Glutamatergic neuron (in vitro differentiated cells): ENCODE measurements at regions not wholly inside any gene's neighbourhood (a gene's known extent, or its start where the extent isn't known, plus 50 kb on each side); places are given as distances from the start of the nearest gene placed in this dataset.

Experiments
- DNase-seq: peaks from one replicate; pipeline ENCODE4 v3.0.0; 2022
- H3K27ac Mint-ChIP-seq: one replicate; pipeline ENCODE4 v1.8.0; 2020; ENCODE audit warnings: mild to moderate bottlenecking, mixed read lengths, inconsistent platforms; ENCODE audit not compliant: unreplicated experiment
- H3K27me3 Mint-ChIP-seq: one replicate; pipeline ENCODE4 v1.8.0; 2020; ENCODE audit warnings: mild to moderate bottlenecking, moderate library complexity, mixed read lengths, inconsistent platforms; ENCODE audit not compliant: unreplicated experiment
- H3K36me3 Mint-ChIP-seq: one replicate; pipeline ENCODE4 v1.8.0; 2020; ENCODE audit warnings: mild to moderate bottlenecking, mixed read lengths, inconsistent platforms; ENCODE audit not compliant: unreplicated experiment
- H3K4me1 Mint-ChIP-seq: one replicate; pipeline ENCODE4 v1.8.0; 2020; ENCODE audit warnings: mild to moderate bottlenecking, low read depth, mixed read lengths, inconsistent platforms; ENCODE audit not compliant: unreplicated experiment
- H3K4me3 Mint-ChIP-seq: one replicate; pipeline ENCODE4 v1.8.0; 2020; ENCODE audit warnings: mild to moderate bottlenecking, mixed read lengths, inconsistent platforms; ENCODE audit not compliant: unreplicated experiment
- H3K9me3 Mint-ChIP-seq: one replicate; pipeline ENCODE4 v1.8.0; 2020; ENCODE audit warnings: mild to moderate bottlenecking, moderate library complexity, mixed read lengths, inconsistent platforms; ENCODE audit not compliant: unreplicated experiment
- CTCF ChIP-seq: fragments of 200-600 bp; sonication (generic); IDR thresholded peaks from one replicate; pipeline ENCODE4 v1.5.0; 2021; ENCODE audit not compliant: partially characterized antibody, unreplicated experiment

GRCh38 chr13:76703621-76704288, 182.4 kb downstream of the KCTD12 start:
- no peak for DNase-seq
- H3K36me3 Mint-ChIP-seq, result no peaks in the 10 kb centered on the region
- H3K27ac Mint-ChIP-seq, result no peak overlapping the region
- H3K9me3 Mint-ChIP-seq, result no peaks in the 10 kb centered on the region
- TF ChIP-seq CTCF, result no peak
- H3K27me3 Mint-ChIP-seq, result no peaks in the 10 kb centered on the region
- H3K4me1 Mint-ChIP-seq, result no peaks in the 10 kb centered on the region
- no peak overlapping the region for H3K4me3 Mint-ChIP-seq

- no peaks in the 10 kb centered on the region for H3K9me3 Mint-ChIP-seq
- H3K36me3 Mint-ChIP-seq, result no peaks in the 10 kb centered on the region
- H3K4me1 Mint-ChIP-seq, result no peaks in the 10 kb centered on the region
- no peak for DNase-seq
- H3K27ac Mint-ChIP-seq, result no peak overlapping the region
- TF ChIP-seq CTCF, result no peak
- H3K4me3 Mint-ChIP-seq, result no peak overlapping the region
- H3K27me3 Mint-ChIP-seq, result no peaks in the 10 kb centered on the region
Measured at GRCh38 chr13:76703216-76703615, 183.0 kb downstream of the KCTD12 start.

- no peak overlapping the region for H3K4me3 Mint-ChIP-seq
- DNase-seq, result no peak
- H3K27ac Mint-ChIP-seq, result no peak overlapping the region
- no peaks in the 10 kb centered on the region for H3K27me3 Mint-ChIP-seq
- H3K9me3 Mint-ChIP-seq, result peaks cover 3% of the 10 kb centered on the region
- TF ChIP-seq CTCF, result no peak
- H3K4me1 Mint-ChIP-seq, result peaks cover 11% of the 10 kb centered on the region
- H3K36me3 Mint-ChIP-seq, result no peaks in the 10 kb centered on the region
Measured at GRCh38 chr13:76697288-76697687, 188.9 kb downstream of the KCTD12 start.

GRCh38 chr13:76696370-76696769, 189.8 kb downstream of the KCTD12 start:
- peak; percentile 27 for DNase-seq
- Mint-ChIP-seq H3K4me1 (peaks cover 14% of the 10 kb centered on the region), H3K9me3 (peaks cover 3% of the 10 kb centered on the region), H3K4me3 (peak overlapping the region; percentile 30), H3K27me3 (no peaks in the 10 kb centered on the region), H3K27ac (no peak overlapping the region), H3K36me3 (no peaks in the 10 kb centered on the region)
- TF ChIP-seq CTCF, result no peak

- no peak overlapping the region for H3K27ac Mint-ChIP-seq
- no peaks in the 10 kb centered on the region for H3K36me3 Mint-ChIP-seq
- no peak overlapping the region for H3K4me3 Mint-ChIP-seq
- peaks cover 1% of the 10 kb centered on the region for H3K27me3 Mint-ChIP-seq
- no peak for DNase-seq
- peaks cover 3% of the 10 kb centered on the region for H3K9me3 Mint-ChIP-seq
- no peak for TF ChIP-seq CTCF
- H3K4me1 Mint-ChIP-seq, result peaks cover 14% of the 10 kb centered on the region
Measured at GRCh38 chr13:76693086-76693485, 193.1 kb downstream of the KCTD12 start.
